ENCODE measurements at regions not wholly inside any gene's neighbourhood (a gene's known extent, or its start where the extent isn't known, plus 50 kb on each side); places are given as distances from the start of the nearest gene placed in this dataset.

- in situ Hi-C loops (cut with HindIII; ENCODE audit: low pct_unique_long_range_greater_than_20kb, low sequenced_read_pairs): no loop called here
- no peak for DNase-seq (ENCODE audit: low read depth, low spot score)
These were observed 159.9 kb upstream of the MGMT start for GRCh38 chr10:129307141-129307540.

- in situ Hi-C loops (cut with HindIII; ENCODE audit: low pct_unique_long_range_greater_than_20kb, low sequenced_read_pairs): no loop called here
- no peak for DNase-seq (ENCODE audit: low read depth, low spot score)
These were observed 158.0 kb upstream of the MGMT start for GRCh38 chr10:129308953-129309564.

- no peak for DNase-seq (ENCODE audit: low read depth, low spot score)
- in situ Hi-C loops (cut with HindIII; ENCODE audit: low pct_unique_long_range_greater_than_20kb, low sequenced_read_pairs): no loop called here
These were observed 157.5 kb upstream of the MGMT start for GRCh38 chr10:129309565-129309964.

GRCh38 chr10:129310881-129311280 is 156.2 kb upstream of the MGMT start:
- in situ Hi-C loops (cut with HindIII; ENCODE audit: low pct_unique_long_range_greater_than_20kb, low sequenced_read_pairs): no loop called here
- DNase-seq (ENCODE audit: low read depth, low spot score): no peak

- in situ Hi-C loops (cut with HindIII; ENCODE audit: low pct_unique_long_range_greater_than_20kb, low sequenced_read_pairs): no loop called here
- DNase-seq (ENCODE audit: low read depth, low spot score): no peak
These were observed 147.1 kb upstream of the MGMT start for GRCh38 chr10:129319934-129320333.

GRCh38 chr10:129320340-129320739 is 146.7 kb upstream of the MGMT start:
- in situ Hi-C loops (cut with HindIII; ENCODE audit: low pct_unique_long_range_greater_than_20kb, low sequenced_read_pairs): no loop called here
- DNase-seq (ENCODE audit: low read depth, low spot score): no peak

GRCh38 chr10:129321727-129322126 is 145.3 kb upstream of the MGMT start:
- no peak for DNase-seq (ENCODE audit: low read depth, low spot score)
- in situ Hi-C loops (cut with HindIII; ENCODE audit: low pct_unique_long_range_greater_than_20kb, low sequenced_read_pairs): no loop called here

- in situ Hi-C loops (cut with HindIII; ENCODE audit: low pct_unique_long_range_greater_than_20kb, low sequenced_read_pairs): no loop called here
- no peak for DNase-seq (ENCODE audit: low read depth, low spot score)
These were observed 143.9 kb upstream of the MGMT start for GRCh38 chr10:129322933-129323820.

- in situ Hi-C loops (cut with HindIII; ENCODE audit: low pct_unique_long_range_greater_than_20kb, low sequenced_read_pairs): no loop called here
- DNase-seq (ENCODE audit: low read depth, low spot score): no peak
These were observed 143.2 kb upstream of the MGMT start for GRCh38 chr10:129323879-129324278.

GRCh38 chr10:129325893-129326292 is 141.1 kb upstream of the MGMT start:
- DNase-seq (ENCODE audit: low read depth, low spot score): no peak
- in situ Hi-C loops (cut with HindIII; ENCODE audit: low pct_unique_long_range_greater_than_20kb, low sequenced_read_pairs): no loop called here

- in situ Hi-C loops (cut with HindIII; ENCODE audit: low pct_unique_long_range_greater_than_20kb, low sequenced_read_pairs): no loop called here
- no peak for DNase-seq (ENCODE audit: low read depth, low spot score)
These were observed 138.5 kb upstream of the MGMT start for GRCh38 chr10:129328546-129328945.

GRCh38 chr10:129329385-129330055 is 137.5 kb upstream of the MGMT start:
- no peak for DNase-seq (ENCODE audit: low read depth, low spot score)
- in situ Hi-C loops (cut with HindIII; ENCODE audit: low pct_unique_long_range_greater_than_20kb, low sequenced_read_pairs): no loop called here

- in situ Hi-C loops (cut with HindIII; ENCODE audit: low pct_unique_long_range_greater_than_20kb, low sequenced_read_pairs): no loop called here
- DNase-seq (ENCODE audit: low read depth, low spot score): no peak
These were observed 136.8 kb upstream of the MGMT start for GRCh38 chr10:129330211-129330610.

- in situ Hi-C loops (cut with HindIII; ENCODE audit: low pct_unique_long_range_greater_than_20kb, low sequenced_read_pairs): no loop called here
- DNase-seq (ENCODE audit: low read depth, low spot score): no peak
These were observed 135.7 kb upstream of the MGMT start for GRCh38 chr10:129331207-129331838.

- no peak for DNase-seq (ENCODE audit: low read depth, low spot score)
- in situ Hi-C loops (cut with HindIII; ENCODE audit: low pct_unique_long_range_greater_than_20kb, low sequenced_read_pairs): no loop called here
These were observed 135.2 kb upstream of the MGMT start for GRCh38 chr10:129331839-129332220.

- in situ Hi-C loops (cut with HindIII; ENCODE audit: low pct_unique_long_range_greater_than_20kb, low sequenced_read_pairs): no loop called here
- DNase-seq (ENCODE audit: low read depth, low spot score): peak; percentile 57
These were observed 134.6 kb upstream of the MGMT start for GRCh38 chr10:129332476-129332875.

GRCh38 chr10:129333706-129334105 is 133.3 kb upstream of the MGMT start:
- in situ Hi-C loops (cut with HindIII; ENCODE audit: low pct_unique_long_range_greater_than_20kb, low sequenced_read_pairs): no loop called here
- no peak for DNase-seq (ENCODE audit: low read depth, low spot score)

- in situ Hi-C loops (cut with HindIII; ENCODE audit: low pct_unique_long_range_greater_than_20kb, low sequenced_read_pairs): no loop called here
- DNase-seq (ENCODE audit: low read depth, low spot score): no peak
These were observed 132.8 kb upstream of the MGMT start for GRCh38 chr10:129334266-129334665.

Measured in SK-MEL-5 (cell line).